Pancreas (tissue), 10 donors: ENCODE measurements at regions not wholly inside any gene's neighbourhood (a gene's known extent, or its start where the extent isn't known, plus 50 kb on each side); places are given as distances from the start of the nearest gene placed in this dataset.

Experiments
- ATAC-seq, 4 donors: fragments of 200-7000 bp; cut with Tn5 transposase; one replicate each; pipeline versions ENCODE4 v1.8.0 to v1.9.1; 2020; ENCODE audit warnings: mild to moderate bottlenecking in 4 of 4, moderate library complexity in 4 of 4
- DNase-seq, 6 donors: peaks; one replicate each; pipeline ENCODE4 v3.0.0-alpha.2; 2020
- FAIRE-seq: peaks from 2 replicates; lab custom pipeline; 2012; peaks lifted over from hg19 to GRCh38; lab: Jason Lieb, UNC
- H3K27ac ChIP-seq, 4 donors: fragments of 200-600 bp; sonication (generic); 1 replicate in 3 of 4; 2 replicates in 1 of 4; pipeline versions ENCODE4 v1.5.0 to v1.8.0; 2020
- H3K27me3 ChIP-seq, 4 donors: fragments of 200-600 bp; one replicate each; pipeline ENCODE4 v1.8.0; 2021
- H3K36me3 ChIP-seq, 3 donors: fragments of 200-600 bp; sonication (generic) in 1 of 3; one replicate each; pipeline versions ENCODE4 v1.5.0 to v1.8.0; 2020 to 2021
- H3K4me1 ChIP-seq, 3 donors: fragments of 200-600 bp; one replicate each; pipeline ENCODE4 v1.8.0; 2021
- H3K4me3 ChIP-seq, 4 donors: fragments of 200-600 bp; sonication (generic) in 2 of 4; one replicate each; pipeline versions ENCODE4 v1.5.0 to v1.8.0; 2020 to 2021
- H3K9me3 ChIP-seq, 4 donors: fragments of 200-600 bp; one replicate each; pipeline ENCODE4 v1.8.0; 2021
- WGBS, 2 donors: extraction: QIAGEN DNeasy Blood & Tissue Kit; methylation state at CpG; one replicate each; pipeline ENCODE4 v1.1.7; 2013; 5-methylcytosine and 5-hydroxymethylcytosine counted together
- intact Hi-C, 3 donors: fragments of 100-400 bp; cut with DNase I; formaldehyde crosslinking; loops; one replicate each; pipeline versions ENCODE4 v1.11.1 to v1.14.2; 2022
- TF ChIP-seq, protein P1 (sequence below), 4 donors: fragments of 200-600 bp; sonication (generic) in 3 of 4; IDR thresholded peaks; one replicate each; pipeline versions ENCODE4 v1.5.0 to v1.8.0; 2021; ENCODE audit warnings: antibody characterized with exemption in 4 of 4
- donor health status: healthy with polysubstance abuse.
- donor health status: DM: no; HTN: no; CAD: no; lungs with moderate emphysema.
- donor health status: DM: no; HTN: no; CAD: no.
- donor health status: control.
- donor health status: control.
- donor health status: Bipolar disorder and iron deficiency.
- donor health status: DM: yes; HTN: yes; CAD: no.
- donor health status: DM: no; HTN: no; CAD: no.
- donor health status: DM: no; HTN: no; CAD: no.
- donor health status: DM: yes; HTN: yes; CAD: no.

DNA sequence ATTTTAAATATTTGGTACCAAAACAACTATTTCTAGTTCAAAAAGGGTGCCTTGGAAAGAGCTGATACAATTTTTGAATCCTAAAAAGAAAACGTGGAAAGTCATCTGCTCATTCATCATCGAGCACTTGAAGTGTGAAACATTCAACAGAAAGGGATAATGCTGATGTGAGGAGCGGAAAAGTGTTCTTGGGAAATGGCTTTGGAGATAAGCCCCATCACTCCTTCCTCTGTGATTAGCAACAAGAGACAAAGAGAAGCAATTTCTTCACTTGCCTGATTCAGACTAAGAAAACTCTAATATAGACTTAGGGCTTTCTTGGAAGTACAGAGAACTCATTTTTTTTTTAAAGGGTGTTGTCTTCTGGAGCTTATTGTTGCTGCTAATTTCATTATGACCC is 74.9 kb downstream of the C9orf152 start:
- ATAC-seq (no peak), DNase-seq (no peak), FAIRE-seq (no peak)
- H3K9me3 ChIP-seq = no peaks in the 10 kb centered on the region
- no peak overlapping the region for H3K4me3 ChIP-seq
- H3K4me1 ChIP-seq = no peaks in the 10 kb centered on the region
- 71 to 76% methylated on average over 3 of the region's 3 CpGs for WGBS, 2 donors
- no peaks in the 10 kb centered on the region for H3K36me3 ChIP-seq
- no peaks in the 10 kb centered on the region for H3K27me3 ChIP-seq
- intact Hi-C loops = no loop called here
- H3K27ac ChIP-seq = no peak overlapping the region
- TF ChIP-seq, protein P1, sequence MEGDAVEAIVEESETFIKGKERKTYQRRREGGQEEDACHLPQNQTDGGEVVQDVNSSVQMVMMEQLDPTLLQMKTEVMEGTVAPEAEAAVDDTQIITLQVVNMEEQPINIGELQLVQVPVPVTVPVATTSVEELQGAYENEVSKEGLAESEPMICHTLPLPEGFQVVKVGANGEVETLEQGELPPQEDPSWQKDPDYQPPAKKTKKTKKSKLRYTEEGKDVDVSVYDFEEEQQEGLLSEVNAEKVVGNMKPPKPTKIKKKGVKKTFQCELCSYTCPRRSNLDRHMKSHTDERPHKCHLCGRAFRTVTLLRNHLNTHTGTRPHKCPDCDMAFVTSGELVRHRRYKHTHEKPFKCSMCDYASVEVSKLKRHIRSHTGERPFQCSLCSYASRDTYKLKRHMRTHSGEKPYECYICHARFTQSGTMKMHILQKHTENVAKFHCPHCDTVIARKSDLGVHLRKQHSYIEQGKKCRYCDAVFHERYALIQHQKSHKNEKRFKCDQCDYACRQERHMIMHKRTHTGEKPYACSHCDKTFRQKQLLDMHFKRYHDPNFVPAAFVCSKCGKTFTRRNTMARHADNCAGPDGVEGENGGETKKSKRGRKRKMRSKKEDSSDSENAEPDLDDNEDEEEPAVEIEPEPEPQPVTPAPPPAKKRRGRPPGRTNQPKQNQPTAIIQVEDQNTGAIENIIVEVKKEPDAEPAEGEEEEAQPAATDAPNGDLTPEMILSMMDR (IDR thresholded peaks at IDR 0.05) = no peak

DNA sequence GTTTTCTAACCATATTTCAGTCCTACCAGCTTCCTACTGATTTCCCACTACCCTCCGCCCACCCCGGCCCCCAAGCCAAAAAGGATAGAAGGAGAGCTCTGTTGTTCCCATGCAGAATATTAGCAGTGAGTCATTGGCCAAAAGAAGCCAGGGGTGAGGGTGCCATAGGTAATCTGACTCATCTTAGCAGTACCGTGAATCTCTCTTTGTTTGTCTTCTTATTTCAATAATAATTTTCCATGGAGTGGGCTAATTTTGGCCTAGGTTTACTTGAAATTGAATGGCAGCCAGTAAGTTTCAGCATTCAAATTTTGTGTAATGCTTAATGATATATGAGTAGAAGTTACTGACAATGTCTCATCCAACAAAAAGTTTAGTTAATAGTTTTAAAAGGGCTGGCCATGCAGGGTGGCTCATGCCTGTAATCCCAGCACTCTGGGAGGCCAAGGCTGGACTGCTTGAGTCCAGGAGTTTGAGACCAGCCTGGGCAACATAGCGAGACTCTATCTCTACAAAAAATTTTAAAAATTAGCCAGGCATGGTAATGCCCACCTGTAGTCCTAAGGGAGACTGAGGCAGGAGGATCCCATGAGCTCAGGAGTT is 74.2 kb downstream of the C9orf152 start:
- FAIRE-seq (no peak), ATAC-seq (peak in 1 of 4 donors; percentile 34), DNase-seq (no peak)
- H3K4me1 ChIP-seq = no peaks in the 10 kb centered on the region
- TF ChIP-seq, protein P1 (IDR thresholded peaks at IDR 0.05) = no peak
- WGBS, 2 donors = 78 to 82% methylated on average over 4 of the region's 4 CpGs
- H3K27me3 ChIP-seq = no peaks in the 10 kb centered on the region
- H3K36me3 ChIP-seq = no peaks in the 10 kb centered on the region
- H3K4me3 ChIP-seq = no peak overlapping the region
- no peaks in the 10 kb centered on the region for H3K9me3 ChIP-seq
- intact Hi-C loops = no loop called here
- H3K27ac ChIP-seq = no peak overlapping the region

- Histone ChIP-seq H3K4me3 (no peak overlapping the region), H3K4me1 (no peaks in the 10 kb centered on the region), H3K27me3 (no peaks in the 10 kb centered on the region), H3K27ac (no peak overlapping the region), H3K36me3 (no peaks in the 10 kb centered on the region), H3K9me3 (no peaks in the 10 kb centered on the region)
- FAIRE-seq (no peak), ATAC-seq (no peak), DNase-seq (no peak)
- intact Hi-C loops = no loop called here
- TF ChIP-seq, protein P1 (IDR thresholded peaks at IDR 0.05) = no peak
- WGBS, 2 donors = 90 to 95% methylated on average over 1 of the region's 1 CpG
These were observed 72.1 kb downstream of the C9orf152 start for GRCh38 chr9:110135846-110136245.

DNA sequence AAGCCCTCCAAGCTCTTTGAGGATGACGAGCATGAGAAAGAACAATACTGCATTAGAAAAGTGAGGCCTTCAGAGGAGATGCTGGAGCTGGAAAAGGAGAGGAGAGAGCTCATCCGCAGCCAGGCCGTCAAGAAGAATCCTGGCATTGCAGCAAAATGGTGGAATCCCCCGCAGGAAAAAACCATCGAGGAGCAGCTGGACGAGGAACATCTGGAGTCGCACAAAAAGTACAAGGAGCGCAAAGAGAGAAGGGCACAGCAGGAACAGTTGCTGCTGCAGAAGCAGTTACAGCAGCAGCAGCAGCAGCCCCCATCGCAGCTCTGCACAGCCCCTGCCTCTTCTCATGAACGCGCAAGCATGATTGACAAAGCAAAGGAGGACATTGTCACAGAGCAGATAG is 71.2 kb downstream of the C9orf152 start:
- FAIRE-seq = no peak
- WGBS, 2 donors = 84 to 89% methylated on average over 11 of the region's 11 CpGs
- DNase-seq = no peak
- Histone ChIP-seq H3K36me3 (no peaks in the 10 kb centered on the region), H3K9me3 (no peaks in the 10 kb centered on the region), H3K27me3 (no peaks in the 10 kb centered on the region), H3K27ac (no peak overlapping the region), H3K4me3 (no peak overlapping the region), H3K4me1 (no peaks in the 10 kb centered on the region)
- intact Hi-C loops = no loop called here
- TF ChIP-seq, protein P1 (IDR thresholded peaks at IDR 0.05) = no peak
- no peak for ATAC-seq

- no peaks in the 10 kb centered on the region for H3K27me3 ChIP-seq
- no peak overlapping the region for H3K27ac ChIP-seq
- TF ChIP-seq, protein P1 (IDR thresholded peaks at IDR 0.05) = no peak
- no peak for ATAC-seq
- H3K9me3 ChIP-seq = no peaks in the 10 kb centered on the region
- WGBS, 2 donors = 65 to 80% methylated on average over 4 of the region's 4 CpGs
- H3K4me3 ChIP-seq = no peak overlapping the region
- intact Hi-C loops = no loop called here
- H3K4me1 ChIP-seq = peaks cover 0 to 12% (median 5%) of the 10 kb centered on the region in 3 donors
- no peak for FAIRE-seq
- no peak for DNase-seq
- H3K36me3 ChIP-seq = no peaks in the 10 kb centered on the region
These were observed 67.7 kb downstream of the C9orf152 start for GRCh38 chr9:110140276-110140675.
